Testis (tissue), 2 donors: ENCODE measurements at regions not wholly inside any gene's neighbourhood (a gene's known extent, or its start where the extent isn't known, plus 50 kb on each side); places are given as distances from the start of the nearest gene placed in this dataset.

Experiments used
- CTCF ChIP-seq, 3 experiments: fragments of 450-650 bp in 2 of 3; fragments of 200-600 bp in 1 of 3; sonication (generic) in 1 of 3; IDR thresholded peaks; one replicate each; pipeline ENCODE4 v1.5.1; 2016 to 2019; ENCODE audit warnings: antibody characterized with exemption in 3 of 3, mild to moderate bottlenecking in 2 of 3, moderate library complexity in 1 of 3
- POLR2A ChIP-seq: fragments of 450-650 bp; IDR thresholded peaks from one replicate; pipeline ENCODE4 v1.6.1; 2017; ENCODE audit warnings: antibody characterized with exemption, mild to moderate bottlenecking, moderate library complexity

DNA sequence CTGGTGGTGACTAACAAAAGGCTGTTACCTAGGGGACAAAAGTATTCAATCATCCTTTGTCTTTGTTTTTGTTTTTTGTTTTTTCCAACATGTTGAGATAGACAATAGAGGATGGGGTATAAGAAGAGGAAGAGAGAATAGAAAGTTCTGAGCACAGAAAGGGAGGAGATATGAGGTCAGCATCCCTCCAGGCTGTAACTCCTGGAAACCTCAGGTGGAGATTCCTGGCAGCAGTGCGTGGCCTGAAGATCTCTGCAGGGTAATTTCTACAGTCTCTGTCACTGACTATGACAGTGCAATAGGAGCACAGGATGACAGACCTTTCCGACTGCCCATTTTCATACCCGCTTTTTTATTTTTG is 112.1 kb downstream of the ADRB2 start:
- no peak for TF ChIP-seq CTCF (IDR thresholded peaks at IDR 0.05)
- no peak for TF ChIP-seq POLR2A
